Activated B cell treated with CpG ODN at 0.5 μM for 24 hours (primary cell): ENCODE measurements at regions not wholly inside any gene's neighbourhood (a gene's known extent, or its start where the extent isn't known, plus 50 kb on each side); places are given as distances from the start of the nearest gene placed in this dataset.
"Not testable (repeated sequence)": the region's sequence is repeated elsewhere in the genome, so short reads cannot be mapped to it uniquely, and the experiment has no call there.

ENCODE experiments used
- ATAC-seq: fragments of 200-7000 bp; cut with Tn5 transposase; one replicate; pipeline ENCODE4 v1.10.0; 2021; ENCODE audit warnings: low read depth, mild to moderate bottlenecking, moderate library complexity
- CTCF ChIA-PET: fragments of 350-600 bp; sonication (Branson Sonifier 250); formaldehyde crosslinking; loops from one replicate; lab custom pipeline; 2021; ENCODE audit warnings: antibody characterized with exemption; lab: Charles Lee
- POLR2A ChIA-PET: fragments of 350-600 bp; sonication (Branson Sonifier 250); formaldehyde crosslinking; loops from one replicate; lab custom pipeline; 2021; ENCODE audit warnings: antibody characterized with exemption; lab: Charles Lee
- DNase-seq: peaks from one replicate; pipeline ENCODE4 v3.0.0; 2022
- H3K27ac Mint-ChIP-seq: one replicate; pipeline ENCODE4 v1.8.0; 2020; ENCODE audit warnings: mixed read lengths
- H3K27me3 Mint-ChIP-seq: one replicate; pipeline ENCODE4 v1.8.0; 2021; ENCODE audit warnings: mixed read lengths
- H3K36me3 Mint-ChIP-seq: one replicate; pipeline ENCODE4 v1.8.0; 2021; ENCODE audit warnings: low read depth, mixed read lengths
- H3K4me1 Mint-ChIP-seq: one replicate; pipeline ENCODE4 v1.8.0; 2021; ENCODE audit warnings: mixed read lengths
- H3K4me3 Mint-ChIP-seq: one replicate; pipeline ENCODE4 v1.8.0; 2020; ENCODE audit warnings: mild to moderate bottlenecking, mixed read lengths
- H3K9me3 Mint-ChIP-seq: one replicate; pipeline ENCODE4 v1.8.0; 2020; ENCODE audit warnings: mixed read lengths
- intact Hi-C: fragments of 100-400 bp; cut with micrococcal nuclease; formaldehyde crosslinking; loops from one replicate; pipeline ENCODE4 v1.15.1; 2024
- TF ChIP-seq, protein P1 (sequence below): fragments of 200-600 bp; IDR thresholded peaks from one replicate; pipeline ENCODE4 v1.8.0; 2022; ENCODE audit warnings: antibody characterized with exemption, mild to moderate bottlenecking

DNA sequence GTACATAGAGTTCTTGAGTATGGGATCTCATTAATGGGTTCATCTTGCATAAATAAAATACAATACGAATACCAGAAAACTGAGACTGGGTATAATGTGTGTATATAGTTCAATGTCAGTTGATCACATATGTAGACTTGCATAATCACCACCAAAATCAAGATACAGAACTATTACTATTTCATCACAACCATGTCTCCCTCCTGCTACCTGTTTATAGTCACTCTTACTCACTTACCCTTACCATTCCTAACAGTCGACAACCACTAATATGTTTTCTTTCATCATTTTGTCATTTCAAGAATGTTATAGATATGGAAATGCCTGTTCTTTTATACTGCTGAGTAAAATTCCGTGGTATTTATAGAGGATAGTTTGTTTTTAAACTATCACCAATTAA, 416.1 kb upstream of the CNTNAP2 start:
- Mint-ChIP-seq H3K4me1 (no peaks in the 10 kb centered on the region), H3K36me3 (no peaks in the 10 kb centered on the region), H3K27ac (no peak overlapping the region), H3K27me3 (no peaks in the 10 kb centered on the region), H3K9me3 (peaks cover 4% of the 10 kb centered on the region), H3K4me3 (no peak overlapping the region)
- intact Hi-C loops, result no loop called here
- ATAC-seq (no peak), DNase-seq (no peak)
- CTCF ChIA-PET, result no interaction called here
- POLR2A ChIA-PET, result no interaction called here
- TF ChIP-seq, protein P1, sequence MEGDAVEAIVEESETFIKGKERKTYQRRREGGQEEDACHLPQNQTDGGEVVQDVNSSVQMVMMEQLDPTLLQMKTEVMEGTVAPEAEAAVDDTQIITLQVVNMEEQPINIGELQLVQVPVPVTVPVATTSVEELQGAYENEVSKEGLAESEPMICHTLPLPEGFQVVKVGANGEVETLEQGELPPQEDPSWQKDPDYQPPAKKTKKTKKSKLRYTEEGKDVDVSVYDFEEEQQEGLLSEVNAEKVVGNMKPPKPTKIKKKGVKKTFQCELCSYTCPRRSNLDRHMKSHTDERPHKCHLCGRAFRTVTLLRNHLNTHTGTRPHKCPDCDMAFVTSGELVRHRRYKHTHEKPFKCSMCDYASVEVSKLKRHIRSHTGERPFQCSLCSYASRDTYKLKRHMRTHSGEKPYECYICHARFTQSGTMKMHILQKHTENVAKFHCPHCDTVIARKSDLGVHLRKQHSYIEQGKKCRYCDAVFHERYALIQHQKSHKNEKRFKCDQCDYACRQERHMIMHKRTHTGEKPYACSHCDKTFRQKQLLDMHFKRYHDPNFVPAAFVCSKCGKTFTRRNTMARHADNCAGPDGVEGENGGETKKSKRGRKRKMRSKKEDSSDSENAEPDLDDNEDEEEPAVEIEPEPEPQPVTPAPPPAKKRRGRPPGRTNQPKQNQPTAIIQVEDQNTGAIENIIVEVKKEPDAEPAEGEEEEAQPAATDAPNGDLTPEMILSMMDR, result no peak

- intact Hi-C loops, result no loop called here
- Mint-ChIP-seq H3K9me3 (peaks cover 4% of the 10 kb centered on the region), H3K36me3 (no peaks in the 10 kb centered on the region), H3K27me3 (no peaks in the 10 kb centered on the region), H3K4me3 (no peak overlapping the region), H3K27ac (no peak overlapping the region), H3K4me1 (no peaks in the 10 kb centered on the region)
- ChIA-PET POLR2A (no interaction called here), CTCF (no interaction called here)
- no peak for DNase-seq
- TF ChIP-seq, protein P1, result no peak
- no peak for ATAC-seq
These were observed 417.9 kb upstream of the CNTNAP2 start for GRCh38 chr7:145698526-145699262.

GRCh38 chr7:145697412-145698107, 419.0 kb upstream of the CNTNAP2 start:
- intact Hi-C loops, ATAC-seq, H3K36me3 Mint-ChIP-seq, DNase-seq, POLR2A ChIA-PET, CTCF ChIA-PET, H3K4me1 Mint-ChIP-seq, H3K9me3 Mint-ChIP-seq, H3K27me3 Mint-ChIP-seq, H3K27ac Mint-ChIP-seq, H3K4me3 Mint-ChIP-seq: not testable (repeated sequence)

DNA sequence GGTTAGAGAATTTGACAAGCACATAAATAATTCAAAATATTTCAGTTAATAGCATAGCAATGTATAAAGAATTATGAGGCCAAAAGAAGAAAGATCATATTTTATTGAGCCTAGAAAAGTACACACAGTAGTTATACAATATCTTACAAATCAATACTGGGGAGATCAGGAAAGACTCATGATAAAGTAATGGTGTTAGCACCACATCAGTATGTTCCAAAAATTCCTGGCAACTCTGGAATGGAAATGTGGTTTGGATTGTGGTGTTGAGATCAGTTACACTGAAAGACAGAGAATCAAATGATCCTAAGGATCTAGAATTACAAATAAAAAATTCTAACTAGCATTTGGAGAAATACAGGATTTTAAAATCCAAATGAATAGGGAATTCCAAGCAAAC, 420.5 kb upstream of the CNTNAP2 start:
- DNase-seq (no peak), ATAC-seq (no peak)
- Mint-ChIP-seq H3K9me3 (peaks cover 4% of the 10 kb centered on the region), H3K4me3 (no peak overlapping the region), H3K36me3 (no peaks in the 10 kb centered on the region), H3K27me3 (no peaks in the 10 kb centered on the region), H3K4me1 (no peaks in the 10 kb centered on the region), H3K27ac (no peak overlapping the region)
- intact Hi-C loops, result no loop called here
- TF ChIP-seq, protein P1, result no peak
- CTCF ChIA-PET, result no interaction called here
- POLR2A ChIA-PET, result no interaction called here

DNA sequence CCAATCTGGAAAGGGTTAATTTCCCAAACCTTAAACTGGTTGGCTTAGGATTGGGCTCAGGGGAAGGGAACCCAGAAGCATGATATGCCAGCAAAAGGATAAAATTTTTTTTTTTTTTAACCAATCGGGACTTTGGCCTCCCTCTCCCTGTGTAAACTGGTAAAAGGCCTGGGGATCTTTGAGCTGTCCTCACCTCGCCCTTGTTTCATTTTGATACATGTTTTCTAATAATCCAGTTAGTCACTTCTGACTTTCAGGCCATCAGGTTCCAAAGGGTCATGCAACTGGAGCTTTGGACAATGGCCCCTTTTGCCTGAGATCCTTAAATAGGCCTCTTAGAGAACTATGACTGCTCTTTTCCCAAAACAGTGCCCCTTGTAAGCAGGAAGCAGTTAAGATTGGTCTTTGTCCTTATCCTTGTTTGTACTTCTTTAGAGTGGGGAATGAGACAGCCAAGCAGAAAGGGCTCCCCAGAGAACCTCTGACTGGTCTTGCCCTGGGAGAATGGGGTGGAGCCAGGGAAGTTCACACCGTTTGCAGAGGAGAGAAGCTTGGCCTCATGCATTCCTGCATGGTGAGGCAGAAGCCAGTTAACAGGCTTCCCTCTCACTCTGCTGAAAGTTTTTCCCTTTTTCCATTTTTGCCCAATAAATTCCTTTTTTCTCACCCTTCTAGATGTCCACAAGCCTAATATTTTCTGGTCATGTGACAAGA, 424.2 kb upstream of the CNTNAP2 start:
- Mint-ChIP-seq H3K27ac (no peak overlapping the region), H3K4me1 (no peaks in the 10 kb centered on the region), H3K36me3 (no peaks in the 10 kb centered on the region), H3K4me3 (no peak overlapping the region), H3K9me3 (peaks cover 4% of the 10 kb centered on the region), H3K27me3 (no peaks in the 10 kb centered on the region)
- intact Hi-C loops, result no loop called here
- CTCF ChIA-PET, result no interaction called here
- TF ChIP-seq, protein P1, result no peak
- ATAC-seq, result no peak
- POLR2A ChIA-PET, result no interaction called here
- DNase-seq, result no peak
